SK-N-MC (cell line): ENCODE measurements at regions not wholly inside any gene's neighbourhood (a gene's known extent, or its start where the extent isn't known, plus 50 kb on each side); places are given as distances from the start of the nearest gene placed in this dataset.

Source experiments
- DNase-seq: peaks from one replicate; pipeline ENCODE4 v3.0.0-alpha.2; 2011; ENCODE audit warnings: low read depth, low spot score
- H3K27ac ChIP-seq: fragments of 200-600 bp; sonication (generic); 2 replicates; pipeline ENCODE4 v1.5.1; 2016; ENCODE audit warnings: mixed run types
- H3K36me3 ChIP-seq: fragments of 200-600 bp; sonication (generic); 2 replicates; pipeline ENCODE4 v1.6.1; 2017; ENCODE audit warnings: antibody characterized with exemption, low read length, mixed read lengths; ENCODE audit not compliant: insufficient read depth
- H3K4me3 ChIP-seq: fragments of 200-600 bp; sonication (generic); 2 replicates; pipeline ENCODE4 v1.5.1; 2016
- H3K9ac ChIP-seq: fragments of 200-600 bp; sonication (generic); 2 replicates; pipeline ENCODE4 v1.8.0; 2017; ENCODE audit warnings: mixed run types, mixed read lengths; ENCODE audit not compliant: insufficient read length
- H3K9me3 ChIP-seq: fragments of 200-600 bp; sonication (generic); 2 replicates; pipeline ENCODE4 v1.6.1; 2017; ENCODE audit warnings: low read depth, mild to moderate bottlenecking, antibody characterized with exemption, low read length, moderate library complexity, mixed read lengths
- EZH2 ChIP-seq: fragments of 200-600 bp; sonication (generic); IDR thresholded peaks from one replicate; pipeline ENCODE4 v1.6.1; 2017; ENCODE audit warnings: antibody characterized with exemption
- FOXP2 ChIP-seq: optimal IDR thresholded peaks from 2 replicates; pipeline ENCODE3; 2011; ENCODE audit warnings: mild to moderate bottlenecking, moderate library complexity; ENCODE audit not compliant: insufficient read depth; ENCODE audit errors: extremely low read length, control extremely low read depth
- POLR2AphosphoS5 ChIP-seq: IDR thresholded peaks from 2 replicates; pipeline ENCODE4 v1.6.1; 2012; ENCODE audit warnings: mild to moderate bottlenecking, low read depth, low read length, borderline replicate concordance

- H3K36me3 ChIP-seq: no peaks in the 10 kb centered on the region
- DNase-seq: peak; percentile 28
- peak overlapping the region; percentile 45 for H3K4me3 ChIP-seq
- no peak overlapping the region for H3K9ac ChIP-seq
- TF ChIP-seq EZH2 (no peak), POLR2AphosphoS5 (no peak), FOXP2 (no peak)
- H3K27ac ChIP-seq: peak overlapping the region; percentile 52; the same call in 1 of the 2 replicates
- H3K9me3 ChIP-seq: no peaks in the 10 kb centered on the region
These were observed 418.5 kb upstream of the SEMA3A start for GRCh38 chr7:84612981-84613681.

- no peak overlapping the region for H3K4me3 ChIP-seq
These were observed 416.8 kb upstream of the SEMA3A start for GRCh38 chr7:84611391-84611790.

GRCh38 chr7:84610390-84610789 is 415.8 kb upstream of the SEMA3A start:
- DNase-seq: no peak
- H3K27ac ChIP-seq: no peak overlapping the region
- no peaks in the 10 kb centered on the region for H3K36me3 ChIP-seq
- no peak for TF ChIP-seq FOXP2
- TF ChIP-seq EZH2: no peak
- TF ChIP-seq POLR2AphosphoS5: no peak
- no peaks in the 10 kb centered on the region for H3K9me3 ChIP-seq
- H3K9ac ChIP-seq: no peak overlapping the region
- no peak overlapping the region for H3K4me3 ChIP-seq

More at GRCh38 chr7:84611391-84611790, 416.8 kb upstream of the SEMA3A start:
- Histone ChIP-seq H3K27ac (no peak overlapping the region), H3K36me3 (no peaks in the 10 kb centered on the region), H3K9ac (no peak overlapping the region), H3K9me3 (no peaks in the 10 kb centered on the region)
- no peak for TF ChIP-seq FOXP2
- no peak for TF ChIP-seq EZH2
- TF ChIP-seq POLR2AphosphoS5: no peak
- no peak for DNase-seq

- Histone ChIP-seq H3K27ac (no peak overlapping the region), H3K9me3 (no peaks in the 10 kb centered on the region; the same call in 1 of the 2 replicates), H3K36me3 (no peaks in the 10 kb centered on the region), H3K4me3 (no peak overlapping the region), H3K9ac (no peak overlapping the region)
- no peak for DNase-seq
- no peak for TF ChIP-seq POLR2AphosphoS5
These were observed 410.7 kb upstream of the SEMA3A start for GRCh38 chr7:84605301-84605700.

GRCh38 chr7:84603545-84603944 is 409.0 kb upstream of the SEMA3A start:
- Histone ChIP-seq H3K9ac (no peak overlapping the region), H3K4me3 (no peak overlapping the region)
- TF ChIP-seq POLR2AphosphoS5 (no peak), EZH2 (no peak), FOXP2 (no peak)

GRCh38 chr7:84595026-84595425 is 400.4 kb upstream of the SEMA3A start:
- no peak overlapping the region for H3K4me3 ChIP-seq
- no peak for TF ChIP-seq POLR2AphosphoS5
- no peak for TF ChIP-seq EZH2
- no peak for TF ChIP-seq FOXP2
- DNase-seq: no peak
- H3K36me3 ChIP-seq: no peaks in the 10 kb centered on the region
- H3K9ac ChIP-seq: no peak overlapping the region
- H3K9me3 ChIP-seq: no peaks in the 10 kb centered on the region
- H3K27ac ChIP-seq: no peak overlapping the region

More at GRCh38 chr7:84603545-84603944, 409.0 kb upstream of the SEMA3A start:
- H3K9me3 ChIP-seq: no peaks in the 10 kb centered on the region; the same call in 1 of the 2 replicates
- H3K27ac ChIP-seq: no peak overlapping the region
- no peaks in the 10 kb centered on the region for H3K36me3 ChIP-seq
- no peak for DNase-seq

GRCh38 chr7:84591897-84592296 is 397.3 kb upstream of the SEMA3A start:
- H3K27ac ChIP-seq: no peak overlapping the region
- H3K36me3 ChIP-seq: no peaks in the 10 kb centered on the region
- H3K4me3 ChIP-seq: no peak overlapping the region
- TF ChIP-seq POLR2AphosphoS5 (no peak), EZH2 (no peak), FOXP2 (no peak)
- no peak overlapping the region for H3K9ac ChIP-seq
- H3K9me3 ChIP-seq: no peaks in the 10 kb centered on the region
- DNase-seq: no peak

- no peak for TF ChIP-seq FOXP2
- no peak for TF ChIP-seq POLR2AphosphoS5
- no peak for TF ChIP-seq EZH2
- Histone ChIP-seq H3K36me3 (no peaks in the 10 kb centered on the region), H3K9ac (no peak overlapping the region), H3K9me3 (no peaks in the 10 kb centered on the region), H3K4me3 (no peak overlapping the region), H3K27ac (no peak overlapping the region)
- DNase-seq: no peak
These were observed 394.4 kb upstream of the SEMA3A start for GRCh38 chr7:84589012-84589411.

- TF ChIP-seq EZH2 (no peak), POLR2AphosphoS5 (no peak), FOXP2 (no peak)
- Histone ChIP-seq H3K27ac (no peak overlapping the region), H3K9ac (no peak overlapping the region), H3K36me3 (no peaks in the 10 kb centered on the region), H3K9me3 (no peaks in the 10 kb centered on the region), H3K4me3 (no peak overlapping the region)
- peak; percentile 6 for DNase-seq
These were observed 388.7 kb upstream of the SEMA3A start for GRCh38 chr7:84583331-84583730.
